Activated effector memory CD4-positive, alpha-beta T cell treated with Interleukin-2 at 50 U/mL for 16 hours (primary cell): ENCODE measurements at regions not wholly inside any gene's neighbourhood (a gene's known extent, or its start where the extent isn't known, plus 50 kb on each side); places are given as distances from the start of the nearest gene placed in this dataset.
"Not testable (repeated sequence)": the region's sequence is repeated elsewhere in the genome, so short reads cannot be mapped to it uniquely, and the experiment has no call there.

Experiments used
- DNase-seq: peaks from one replicate; pipeline ENCODE4 v3.0.0-alpha.2; 2020

DNA sequence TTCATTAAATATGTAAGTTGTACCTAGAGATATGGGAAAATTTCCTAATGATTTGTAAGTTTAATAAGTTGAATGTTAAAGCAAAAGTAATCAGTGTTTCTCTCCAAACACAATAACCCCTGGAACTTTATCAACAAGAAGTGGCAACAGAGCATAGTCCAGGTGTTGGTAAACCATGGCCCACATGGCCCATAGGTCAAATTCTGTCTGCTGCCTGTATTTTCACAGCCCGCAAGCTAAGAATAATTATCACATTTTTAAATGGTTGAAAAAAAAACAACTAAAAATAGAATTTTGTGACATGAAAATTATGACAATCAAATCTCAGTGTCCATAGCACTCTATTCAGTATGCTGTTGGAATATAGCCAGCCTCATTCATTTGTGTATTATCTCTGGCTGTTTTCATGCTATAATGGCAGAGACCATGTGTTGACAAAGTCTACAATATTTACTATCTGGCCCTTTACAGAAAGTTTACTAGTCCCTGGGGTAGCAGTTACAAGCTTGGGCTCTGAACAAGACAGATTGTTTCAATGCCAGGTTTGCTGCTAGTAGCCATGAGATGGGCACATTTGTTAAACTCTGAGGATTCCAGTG is 395.8 kb downstream of the GASK1B start:
- no peak for DNase-seq

DNA sequence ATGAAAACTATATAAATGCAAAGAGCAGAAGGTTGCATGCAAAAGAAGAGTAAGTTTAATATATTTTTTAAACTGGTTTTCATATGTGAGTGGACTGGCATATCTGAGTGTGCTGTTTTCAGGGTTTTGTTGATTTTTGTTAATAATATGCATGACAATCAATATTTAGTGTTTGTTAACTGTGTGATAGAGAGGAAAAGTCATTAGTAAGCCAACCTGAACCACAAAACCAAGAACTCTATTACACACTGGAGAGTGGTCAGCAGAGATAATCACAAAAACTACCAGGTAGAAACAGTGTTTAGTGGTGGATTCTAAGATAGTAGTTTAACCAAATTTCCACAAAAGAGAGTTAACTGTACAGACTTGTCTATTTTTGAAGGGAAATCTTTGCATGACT is 396.9 kb downstream of the GASK1B start:
- DNase-seq = no peak

DNA sequence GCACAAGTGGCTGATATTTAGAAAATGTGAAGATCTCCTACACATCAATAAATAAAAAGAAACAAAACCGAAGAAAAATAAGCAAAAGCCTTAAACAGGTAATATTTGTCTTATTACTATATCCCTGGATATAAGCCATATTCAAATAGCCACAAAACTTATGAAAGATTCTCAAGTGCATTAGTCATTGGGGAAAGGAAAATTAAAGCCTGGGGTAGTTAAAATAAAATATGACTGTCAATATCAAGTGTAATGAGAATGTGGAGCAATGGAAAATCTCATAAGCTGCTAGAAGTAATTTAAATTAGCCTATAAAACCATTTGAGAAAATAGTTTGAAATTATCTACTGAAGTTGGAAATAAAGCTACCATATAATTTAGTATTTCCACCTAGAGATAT is 399.9 kb downstream of the GASK1B start:
- DNase-seq = no peak

DNA sequence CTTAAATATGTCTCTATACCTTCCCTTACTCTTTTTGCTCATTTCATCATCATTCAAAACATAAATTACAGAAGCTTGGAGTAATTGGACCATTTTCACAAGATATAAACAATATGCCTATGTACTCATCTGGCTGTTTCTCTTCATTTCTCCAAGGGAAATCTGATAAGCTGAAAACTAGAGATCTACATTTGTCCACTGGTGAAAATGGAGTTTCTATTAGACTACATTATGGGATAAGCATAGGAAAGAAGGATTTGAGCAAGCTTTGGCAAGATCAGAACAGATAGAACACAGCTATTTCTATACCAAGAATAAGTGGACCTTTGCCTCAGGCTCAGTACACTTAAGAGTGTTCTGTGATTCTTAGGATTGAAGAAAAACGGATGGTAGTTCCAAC is 404.4 kb downstream of the GASK1B start:
- DNase-seq = no peak

DNA sequence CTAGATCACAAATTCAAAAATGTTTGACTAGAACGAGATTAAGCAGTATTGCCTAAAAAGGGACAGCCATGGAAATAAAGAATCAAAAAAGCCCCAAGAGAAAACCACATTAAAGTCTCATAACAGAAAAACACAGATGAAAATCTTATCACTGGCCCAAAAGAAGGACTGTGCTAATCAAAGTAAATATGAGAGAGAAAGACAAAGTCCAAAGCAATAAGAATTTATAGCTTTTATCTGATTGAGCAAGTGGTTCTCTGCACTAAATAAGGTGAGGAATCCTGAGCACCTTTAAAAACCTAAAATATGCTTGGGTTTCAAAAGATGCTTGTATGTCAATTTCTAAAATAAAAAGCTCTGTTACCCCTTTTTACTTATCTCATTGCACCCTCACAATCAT is 409.3 kb downstream of the GASK1B start:
- DNase-seq = no peak

DNA sequence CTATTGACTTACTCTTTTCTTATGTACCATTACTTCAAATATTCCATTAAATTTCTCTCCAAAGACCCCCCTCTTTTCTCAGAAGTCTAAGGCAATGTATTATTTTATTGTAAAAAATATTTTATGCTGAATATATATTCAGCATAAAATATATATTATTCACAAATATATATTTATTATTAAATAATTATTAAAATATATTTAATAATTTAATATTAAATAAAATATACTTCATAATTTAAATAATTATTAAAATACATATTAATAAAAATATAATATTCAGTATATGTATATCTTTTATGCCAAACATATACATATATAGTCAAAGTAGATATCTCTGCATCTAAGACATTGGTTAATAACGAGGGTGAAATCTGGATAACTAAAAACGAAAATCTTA is 418.4 kb downstream of the GASK1B start:
- no peak for DNase-seq

DNA sequence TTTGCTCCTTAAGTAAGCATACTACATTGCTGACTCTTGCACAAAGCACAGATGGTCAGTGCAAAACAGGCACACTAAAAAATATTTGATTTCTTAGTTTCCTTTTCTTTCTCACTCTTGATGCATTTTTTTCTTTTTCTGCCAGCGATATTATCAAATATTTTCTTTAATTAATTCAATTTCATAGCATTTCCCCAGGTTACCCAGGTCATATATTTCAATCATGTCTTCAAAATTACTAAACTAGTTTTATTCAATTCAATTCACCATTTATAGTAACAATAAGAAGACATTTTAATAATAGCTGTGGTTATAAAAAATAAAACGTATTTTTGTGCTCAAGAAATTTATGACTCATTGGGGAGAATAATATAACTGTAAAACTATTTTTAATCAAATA is 421.2 kb downstream of the GASK1B start:
- DNase-seq = no peak

DNA sequence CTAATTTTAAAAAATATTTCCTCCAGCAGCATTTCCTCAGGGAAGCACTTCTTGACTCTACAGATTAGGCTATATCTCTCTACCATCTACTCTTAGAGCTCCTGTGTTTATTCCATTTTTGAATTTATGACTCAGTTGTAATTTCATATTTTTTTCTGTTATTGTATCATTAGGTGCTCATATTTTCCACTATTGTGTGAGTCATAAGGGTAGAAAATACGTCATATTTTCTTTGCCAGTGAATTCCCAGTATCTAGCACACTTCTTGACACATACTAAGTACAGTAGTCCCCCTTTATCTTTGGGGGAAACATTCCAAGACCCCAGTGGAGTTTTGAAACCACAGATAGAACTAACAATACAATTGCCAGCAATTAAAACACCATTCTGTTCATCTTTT is 431.2 kb downstream of the GASK1B start:
- no peak for DNase-seq

DNA sequence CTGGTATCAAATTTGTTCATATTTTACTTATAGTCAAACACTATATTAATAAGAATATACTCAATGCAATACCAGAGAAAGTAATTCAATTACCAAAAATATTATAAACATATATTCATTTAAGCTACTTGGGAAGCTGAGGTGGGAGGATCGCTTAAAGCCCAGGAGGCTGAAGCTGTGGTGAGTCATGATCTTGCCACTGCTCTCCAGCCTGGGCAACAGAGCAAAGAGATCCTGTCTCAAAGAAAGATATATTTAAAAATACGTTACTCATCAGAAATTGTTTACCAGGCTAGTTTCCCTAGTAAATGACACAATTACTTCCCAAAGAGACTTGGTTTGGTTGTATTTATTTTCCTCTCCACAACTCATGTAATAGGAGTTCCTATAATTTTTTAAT is 433.6 kb downstream of the GASK1B start:
- no peak for DNase-seq

DNA sequence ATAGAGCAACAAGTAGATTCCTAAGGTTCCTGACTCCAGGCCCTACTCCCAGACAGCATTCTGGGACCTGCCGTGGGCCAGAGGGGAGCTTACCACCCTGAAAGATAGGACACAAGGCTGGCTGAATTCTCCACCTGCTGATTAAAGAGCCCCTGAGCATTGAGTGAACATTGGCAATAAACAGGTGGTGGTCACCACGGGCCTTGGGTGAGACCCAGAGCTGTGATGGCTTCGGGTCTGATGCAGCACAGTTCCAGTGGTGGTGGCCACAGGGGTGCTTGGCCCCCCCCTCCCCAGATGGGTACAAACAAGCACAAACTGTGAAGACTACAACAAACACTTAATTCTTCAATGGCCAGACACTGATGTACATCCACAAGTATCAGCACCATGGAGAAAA is 444.6 kb downstream of the GASK1B start:
- DNase-seq = no peak

DNA sequence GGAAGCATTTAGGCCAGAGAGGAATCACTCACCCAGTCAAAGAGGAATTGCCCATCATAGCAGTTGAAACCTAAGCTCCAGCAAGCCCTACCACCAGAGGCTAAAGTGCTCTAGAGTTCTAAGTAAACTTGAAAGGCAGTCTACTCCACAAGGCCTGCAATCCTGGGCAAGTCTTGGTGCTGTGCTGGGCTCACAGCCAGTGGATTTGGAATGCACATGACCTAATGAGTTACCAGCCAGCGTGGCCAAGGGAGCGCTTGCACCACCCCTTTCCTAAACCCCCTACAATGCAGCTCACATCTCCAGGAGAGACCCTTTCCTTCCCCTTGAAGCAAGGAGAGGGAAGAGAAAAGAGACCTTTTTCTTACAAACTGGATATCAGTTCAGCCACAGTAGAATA is 445.7 kb downstream of the GASK1B start:
- DNase-seq = no peak

DNA sequence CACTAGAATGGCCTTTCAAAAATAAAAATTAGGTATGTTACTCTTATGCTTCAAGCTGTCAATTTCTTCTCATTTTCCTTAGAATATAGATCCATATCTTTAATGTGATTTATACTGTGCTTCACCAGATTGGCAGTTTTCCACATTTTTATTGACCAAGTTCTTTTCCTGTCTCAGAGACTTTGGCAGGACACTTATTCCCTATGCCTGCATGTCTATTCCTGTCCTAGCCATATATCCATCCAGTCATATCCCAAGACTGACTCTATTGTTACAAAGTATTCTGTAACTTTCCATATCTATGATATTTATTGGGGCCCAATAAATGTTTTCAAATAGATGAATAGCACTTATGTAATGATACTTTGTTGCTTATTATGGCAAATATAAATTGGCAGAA is 450.7 kb downstream of the GASK1B start:
- no peak for DNase-seq

DNA sequence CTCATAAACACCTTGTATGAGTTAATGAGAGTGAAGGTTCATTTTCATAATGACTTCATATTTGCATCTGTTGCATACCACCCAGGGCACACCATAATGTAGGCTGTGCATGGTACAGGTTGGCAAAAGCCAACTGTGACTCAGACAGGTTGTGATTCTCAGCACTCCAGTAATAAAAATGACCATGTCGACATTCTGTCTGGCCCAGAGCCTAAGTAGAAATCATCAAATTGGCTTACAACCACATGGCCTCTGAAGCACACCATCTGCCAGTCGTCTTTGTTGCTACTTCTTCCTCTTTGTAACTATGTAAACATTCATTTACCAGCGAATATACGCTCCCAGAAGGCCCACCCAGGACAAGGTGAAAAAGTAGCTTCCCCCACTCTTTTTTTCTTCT is 459.5 kb downstream of the GASK1B start:
- no peak for DNase-seq

DNA sequence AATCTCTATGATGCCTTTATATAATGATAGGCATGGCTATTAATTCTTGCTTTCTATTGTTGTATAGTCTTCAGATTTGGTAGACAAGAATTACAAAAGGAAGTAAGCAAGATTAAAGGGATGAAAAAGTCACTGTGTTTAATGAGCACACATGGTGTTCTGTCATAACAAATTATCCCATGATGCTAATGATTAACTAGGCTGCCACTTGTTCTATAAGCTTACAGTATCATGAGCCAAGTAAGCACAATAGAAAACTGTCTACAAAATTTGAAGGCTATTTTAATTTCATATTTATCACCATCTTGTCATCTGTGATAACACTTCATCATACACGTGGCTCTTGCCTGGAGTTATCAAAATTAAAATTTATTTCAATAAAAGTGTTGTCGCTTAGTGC is 466.7 kb downstream of the GASK1B start:
- no peak for DNase-seq

DNA sequence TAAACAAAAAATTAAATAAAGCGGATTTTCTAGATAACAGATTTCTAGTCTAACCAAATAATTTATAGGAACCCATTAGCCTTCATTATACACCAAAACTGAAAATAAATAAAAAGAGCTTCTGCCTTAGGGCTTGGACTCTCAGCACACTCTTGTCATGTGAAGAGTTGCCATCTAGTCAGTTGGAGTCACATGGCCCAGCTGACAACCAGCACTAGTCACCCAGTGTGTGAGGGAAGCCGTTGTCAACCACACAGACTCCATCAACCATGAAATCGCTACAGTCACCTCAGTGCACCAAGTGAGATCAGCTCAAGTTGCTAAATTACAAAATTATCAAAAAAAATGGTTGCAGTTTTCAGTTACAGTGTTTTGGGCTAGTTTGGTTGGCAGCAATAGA is 470.0 kb downstream of the GASK1B start:
- no peak for DNase-seq

DNA sequence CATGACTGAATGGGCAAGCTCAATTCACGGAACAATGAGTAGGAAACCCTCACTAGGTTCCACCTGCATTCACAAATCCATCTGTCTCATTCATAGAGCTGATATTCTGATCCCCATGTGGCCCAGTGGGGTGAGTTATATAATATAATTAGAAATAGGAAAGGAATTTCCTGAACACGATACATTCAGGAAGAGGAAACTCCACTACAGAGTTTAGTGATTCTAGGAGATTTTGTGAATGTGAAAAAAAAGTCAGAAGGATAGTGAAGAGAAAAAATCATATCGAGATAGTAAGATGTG is 471.2 kb downstream of the GASK1B start:
- DNase-seq = no peak

DNA sequence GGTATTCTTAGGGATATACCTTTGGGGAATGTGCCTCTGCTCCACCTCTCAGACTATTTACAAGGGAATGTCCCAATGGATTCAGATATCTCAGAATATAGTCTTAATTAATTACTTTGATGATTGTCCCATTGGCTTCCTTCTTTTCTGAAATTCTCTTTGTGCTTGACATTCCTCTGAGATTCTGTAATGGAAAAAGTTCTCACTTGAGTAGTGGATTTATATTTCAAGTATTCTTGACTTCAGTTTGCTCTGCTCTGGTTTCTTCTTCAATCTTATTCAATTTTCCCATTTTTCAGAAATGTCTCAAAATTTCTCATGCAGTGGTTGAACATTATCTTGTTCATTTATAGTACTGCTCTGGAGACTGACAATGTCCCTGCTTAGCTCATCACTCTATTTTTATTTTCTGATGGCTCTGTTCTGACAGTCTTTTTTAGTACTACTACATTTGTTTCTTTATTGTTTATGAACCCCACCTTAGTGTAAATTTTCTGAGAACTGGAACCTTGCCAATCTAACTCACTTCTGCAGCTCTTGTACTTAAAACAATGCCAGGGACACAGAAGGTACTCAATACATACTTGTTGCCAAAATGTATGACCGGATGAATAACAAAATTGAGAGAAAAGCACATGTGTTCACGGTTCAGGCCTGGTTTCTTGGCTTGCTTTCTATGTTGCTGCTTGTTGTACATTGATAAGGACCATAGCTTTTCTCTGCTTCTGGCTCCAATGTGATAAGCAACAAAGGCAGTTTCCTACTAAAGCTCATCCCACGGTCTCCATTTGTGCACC is 471.7 kb downstream of the GASK1B start:
- no peak for DNase-seq

DNA sequence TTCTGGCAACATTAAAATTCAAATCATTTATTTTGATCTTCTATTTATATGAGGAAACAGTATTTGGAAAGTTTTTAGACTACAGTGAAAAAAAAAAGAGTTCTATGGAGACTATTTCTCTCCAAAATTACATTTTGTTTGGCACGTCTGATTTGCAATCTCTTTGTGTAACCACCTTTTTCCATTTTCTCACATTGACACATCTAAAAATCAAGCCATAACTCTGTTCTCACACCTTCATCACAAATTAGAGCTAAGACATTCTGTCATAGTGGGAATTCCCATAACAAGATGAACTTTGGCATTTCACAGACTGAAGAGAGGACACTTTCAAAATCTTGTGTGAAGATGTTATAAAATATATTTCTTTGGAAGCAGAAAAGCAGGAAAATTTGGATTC is 468.9 kb downstream of the GRIA2 start:
- DNase-seq = no peak

DNA sequence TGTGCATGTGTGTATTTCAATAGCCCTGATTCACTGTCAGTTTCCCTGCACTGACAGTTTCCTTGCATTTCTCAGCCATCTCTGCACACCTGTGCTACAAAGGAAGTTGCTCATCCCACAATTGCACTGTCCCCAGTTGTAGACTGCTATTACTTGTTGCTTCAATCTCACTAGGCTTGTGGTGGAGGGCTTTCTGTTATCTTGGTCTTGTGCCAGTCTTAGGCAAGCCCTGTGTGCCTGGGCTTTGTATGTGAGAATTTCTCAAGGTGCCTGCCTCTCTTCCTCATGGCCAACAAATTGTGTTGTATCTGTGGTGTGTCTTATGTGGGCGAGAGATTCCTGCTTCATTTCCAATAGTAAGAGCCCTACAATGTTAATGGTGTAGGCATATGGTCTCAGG is 467.4 kb downstream of the GRIA2 start:
- no peak for DNase-seq

DNA sequence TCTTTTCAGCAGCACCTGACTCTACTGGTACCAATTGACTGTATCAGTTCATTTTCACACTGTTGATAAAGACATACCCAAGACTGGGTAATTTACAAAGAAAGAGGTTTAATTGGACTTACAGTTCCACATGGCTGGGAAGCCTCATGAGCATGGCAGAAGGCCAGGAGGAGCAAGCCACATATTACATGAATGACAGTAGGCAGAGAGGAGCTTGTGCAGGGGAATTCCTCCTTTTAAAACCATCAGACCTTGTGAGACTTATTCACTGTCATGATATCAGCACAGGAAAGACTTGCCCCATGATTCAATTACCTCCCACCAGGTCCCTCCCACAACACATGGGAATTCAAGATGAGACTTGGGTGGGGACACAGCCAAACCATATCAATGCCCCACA is 458.8 kb downstream of the GRIA2 start:
- not testable (repeated sequence) for DNase-seq

DNA sequence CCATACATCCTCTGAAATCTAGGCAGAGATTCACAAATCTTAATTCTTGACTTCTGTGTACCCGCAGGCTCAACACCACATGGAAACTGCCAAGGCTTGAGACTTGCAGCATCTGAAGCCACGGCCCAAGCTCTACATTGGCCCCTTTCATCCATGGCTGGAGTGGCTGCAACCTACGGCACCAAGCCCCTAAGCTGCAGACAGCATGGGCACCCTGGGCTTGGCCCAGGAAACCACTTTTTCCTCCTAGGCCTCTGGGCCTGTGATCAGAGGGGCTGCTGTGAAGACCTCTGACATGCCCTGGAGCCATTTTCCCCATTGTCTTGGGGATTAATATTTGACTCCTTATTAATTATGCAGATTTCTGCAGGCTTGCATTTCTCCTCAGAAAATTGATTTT is 457.9 kb downstream of the GRIA2 start:
- no peak for DNase-seq

DNA sequence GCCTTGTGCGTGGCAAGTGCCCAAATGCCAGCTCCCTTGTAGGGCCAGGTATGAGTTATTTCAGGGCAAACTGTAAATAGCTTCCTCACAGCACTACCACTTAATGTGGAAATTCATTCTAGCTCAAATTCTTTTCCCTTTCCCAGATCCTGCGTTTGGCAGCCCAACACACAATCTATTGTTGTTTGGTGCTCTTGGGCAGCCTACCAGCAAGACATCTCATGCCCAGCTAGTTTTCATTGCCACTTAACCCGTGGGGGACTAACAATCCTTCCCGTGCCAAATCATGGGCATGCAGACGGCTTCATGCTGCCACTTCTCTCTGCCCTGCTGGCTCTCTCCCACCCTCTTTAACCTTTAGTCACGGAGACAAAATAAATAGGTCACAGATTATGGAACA is 454.2 kb downstream of the GRIA2 start:
- no peak for DNase-seq

DNA sequence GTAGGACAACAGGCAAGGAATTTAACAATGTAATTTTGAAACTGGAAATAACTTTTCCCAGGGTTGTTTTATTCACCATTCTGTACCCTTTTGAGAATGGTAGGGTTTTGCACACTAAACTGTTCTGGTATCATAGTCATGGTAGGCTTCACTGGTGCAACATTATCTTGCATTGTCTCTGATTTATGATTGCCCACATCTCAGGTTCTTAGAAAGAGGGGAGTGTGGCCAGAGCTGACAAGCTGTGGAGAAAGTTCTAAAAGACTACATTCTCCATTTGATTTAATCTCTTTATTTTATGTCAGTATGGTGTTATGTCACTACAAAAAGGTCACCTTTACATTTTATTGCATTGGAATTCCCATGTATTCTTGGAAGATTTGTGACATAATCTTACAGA is 447.3 kb downstream of the GRIA2 start:
- DNase-seq = no peak

DNA sequence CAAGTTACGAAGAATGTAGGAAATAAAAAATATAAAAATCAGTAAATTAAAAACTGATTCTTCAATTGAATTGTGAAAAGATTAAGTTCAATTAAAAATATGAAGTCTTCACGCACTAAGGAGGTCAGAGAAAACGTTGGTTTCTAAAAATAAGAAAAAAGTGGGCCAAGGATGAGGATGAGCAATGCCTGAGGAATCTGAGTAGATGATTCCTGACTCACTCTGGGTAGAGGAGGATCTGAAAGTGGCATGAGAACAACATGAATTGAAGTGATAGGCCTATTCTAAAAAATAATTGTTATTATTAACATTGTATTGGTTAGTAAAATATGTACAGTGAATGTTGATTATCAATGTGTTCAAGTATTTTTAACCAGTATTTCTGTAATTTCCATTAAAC is 444.2 kb downstream of the GRIA2 start:
- DNase-seq = no peak

DNA sequence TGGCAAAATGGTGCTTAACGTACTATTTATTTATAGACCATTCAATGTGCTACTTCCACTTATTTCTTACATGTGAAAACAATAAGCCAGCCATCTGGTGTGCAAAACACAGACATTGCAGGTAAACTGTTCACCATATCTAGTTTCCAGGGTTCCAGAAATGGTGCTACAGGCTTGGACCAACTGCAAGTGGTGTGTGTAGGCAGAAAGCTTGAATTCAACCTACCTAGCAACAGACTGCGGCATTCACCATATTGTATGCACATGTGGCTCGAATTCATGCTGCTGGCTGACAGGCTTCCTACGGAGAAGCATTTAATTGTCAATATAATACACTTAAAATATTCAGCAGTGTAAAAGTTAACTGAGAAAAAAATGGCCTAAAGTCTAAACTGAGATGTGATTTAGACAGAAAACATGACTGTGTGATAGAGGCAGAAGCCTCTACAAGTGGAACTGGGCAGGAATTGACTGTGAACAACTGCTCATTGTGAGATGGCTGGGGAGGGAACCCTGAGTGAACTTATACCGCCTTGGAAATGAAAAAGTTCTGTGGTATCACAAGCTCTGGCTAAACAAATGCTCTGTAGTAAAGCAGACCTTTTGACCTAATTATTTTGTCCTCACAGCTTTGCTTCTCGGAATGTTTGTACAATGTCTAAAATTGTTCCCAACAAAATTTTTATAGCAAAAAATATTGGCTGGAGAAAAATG is 434.7 kb downstream of the GRIA2 start:
- no peak for DNase-seq
